Stimulated activated naive CD4-positive, alpha-beta T cell (primary cell): ENCODE measurements at regions not wholly inside any gene's neighbourhood (a gene's known extent, or its start where the extent isn't known, plus 50 kb on each side); places are given as distances from the start of the nearest gene placed in this dataset.
"Not testable (repeated sequence)": the region's sequence is repeated elsewhere in the genome, so short reads cannot be mapped to it uniquely, and the experiment has no call there.

Experiments used
- DNase-seq, 6 experiments: peaks; one replicate each; lab custom pipeline; 2025; lab: John Stamatoyannopoulos, UW

GRCh38 chr15:66864871-66865281 lies 162.8 kb downstream of the SMAD6 start:
- DNase-seq = no peak

DNA sequence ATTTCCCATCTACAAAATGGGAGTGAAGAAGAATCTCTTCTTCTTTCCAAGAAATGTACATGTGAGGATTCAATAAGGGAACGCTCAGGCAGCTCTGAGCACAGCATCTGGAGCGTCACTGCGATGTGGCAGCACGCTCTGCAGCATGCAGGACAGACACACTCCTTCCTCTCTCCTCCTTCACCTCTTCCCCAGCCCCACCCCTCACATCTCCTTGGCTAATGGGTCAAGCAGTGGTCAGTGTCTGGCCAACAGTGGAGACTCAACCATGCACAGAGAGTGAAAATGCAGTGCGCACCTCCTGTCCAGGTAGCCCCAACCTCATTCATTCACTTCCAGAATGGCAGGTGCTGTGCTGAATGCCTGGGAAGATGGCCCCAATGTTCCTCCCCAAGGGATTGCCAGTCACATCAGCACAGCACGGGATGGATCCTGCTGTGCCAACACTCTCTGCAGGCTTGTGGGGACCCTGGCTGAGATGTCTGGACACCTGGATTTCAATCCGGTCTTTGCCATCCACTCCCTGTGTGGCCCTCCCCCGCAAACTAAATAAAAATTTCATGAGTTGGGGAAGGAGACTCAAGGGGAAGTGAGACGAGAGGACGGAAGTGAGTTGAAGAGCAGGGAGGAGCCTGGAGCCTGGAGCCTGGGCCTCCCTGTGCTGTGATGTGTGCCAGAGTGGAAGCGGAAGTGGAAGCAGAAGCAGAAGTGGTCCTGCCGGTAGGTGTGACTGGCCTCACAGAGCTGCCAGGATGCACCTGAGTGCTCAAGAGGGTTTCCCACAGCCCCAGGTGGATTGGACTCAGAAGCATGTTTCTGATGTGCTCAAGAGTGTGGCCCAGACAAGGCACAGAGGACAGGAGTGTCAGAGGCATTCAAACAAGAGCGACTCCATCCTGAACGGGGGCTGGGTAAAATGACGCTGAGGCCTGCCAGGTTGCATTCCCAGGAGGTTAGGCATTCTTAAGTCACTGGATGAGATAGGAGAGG lies 163.9 kb downstream of the SMAD6 start:
- no peak for DNase-seq

DNA sequence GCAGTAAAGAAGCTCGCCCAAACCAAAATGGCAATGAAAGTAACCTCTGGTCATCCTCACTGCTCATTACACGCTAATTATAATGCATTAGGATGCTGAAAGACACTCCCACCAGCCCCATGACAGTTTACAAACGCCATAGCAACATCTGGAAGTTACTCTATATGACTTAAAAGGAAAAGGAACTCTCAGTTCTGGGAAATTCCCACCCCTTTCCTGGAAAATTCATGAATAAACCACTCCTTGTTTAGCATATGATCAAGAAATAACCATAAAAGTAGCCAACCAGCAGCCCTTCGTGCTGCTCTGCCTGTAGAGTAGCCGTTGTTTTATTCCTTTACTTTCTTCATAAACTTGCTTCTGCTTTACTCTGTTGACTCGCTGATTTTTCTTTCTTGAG lies 164.6 kb downstream of the SMAD6 start:
- DNase-seq = no peak

GRCh38 chr15:66868918-66869317 lies 166.9 kb downstream of the SMAD6 start:
- no peak for DNase-seq

GRCh38 chr15:66870880-66871388 lies 168.9 kb downstream of the SMAD6 start:
- no peak for DNase-seq

GRCh38 chr15:66872405-66872804 lies 170.4 kb downstream of the SMAD6 start:
- no peak for DNase-seq

DNA sequence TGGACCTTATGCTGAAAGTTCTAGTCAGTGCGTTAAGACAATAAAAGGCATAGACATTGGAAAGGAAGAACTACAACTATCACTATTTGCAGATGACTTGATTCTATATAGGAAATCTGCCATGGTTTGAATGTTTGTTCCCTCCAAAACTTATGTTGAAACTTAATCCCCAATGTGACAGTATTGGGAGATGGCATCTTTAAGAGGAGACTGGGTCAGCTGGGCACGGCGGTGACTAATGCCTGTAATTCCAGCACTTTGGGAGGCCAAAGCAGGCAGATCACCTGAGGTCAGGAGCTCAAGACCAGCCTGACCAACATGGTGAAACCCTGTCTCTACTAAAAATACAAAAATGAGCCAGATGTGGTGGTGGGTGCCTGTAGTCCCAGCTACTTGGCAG lies 171.3 kb downstream of the SMAD6 start:
- not testable (repeated sequence) for DNase-seq

DNA sequence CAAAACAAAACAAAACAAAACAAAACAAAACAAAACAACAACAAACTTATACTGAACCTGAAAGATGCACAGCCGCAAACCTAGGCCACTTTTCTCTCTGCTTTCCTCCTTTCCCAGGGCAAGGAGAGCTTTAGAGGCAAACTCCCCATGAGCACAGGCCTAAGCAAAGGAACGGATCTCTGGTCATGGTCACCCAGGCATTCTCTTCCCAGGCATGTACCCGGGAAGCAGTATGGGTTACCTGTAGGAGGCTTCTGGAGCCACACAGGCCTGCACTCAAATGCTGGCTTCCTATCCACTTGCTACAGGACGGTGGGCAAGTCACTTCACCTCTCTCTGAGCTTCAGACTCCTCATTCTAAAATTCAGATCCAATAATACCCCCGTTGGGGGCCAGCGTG lies 171.8 kb downstream of the SMAD6 start:
- no peak for DNase-seq

DNA sequence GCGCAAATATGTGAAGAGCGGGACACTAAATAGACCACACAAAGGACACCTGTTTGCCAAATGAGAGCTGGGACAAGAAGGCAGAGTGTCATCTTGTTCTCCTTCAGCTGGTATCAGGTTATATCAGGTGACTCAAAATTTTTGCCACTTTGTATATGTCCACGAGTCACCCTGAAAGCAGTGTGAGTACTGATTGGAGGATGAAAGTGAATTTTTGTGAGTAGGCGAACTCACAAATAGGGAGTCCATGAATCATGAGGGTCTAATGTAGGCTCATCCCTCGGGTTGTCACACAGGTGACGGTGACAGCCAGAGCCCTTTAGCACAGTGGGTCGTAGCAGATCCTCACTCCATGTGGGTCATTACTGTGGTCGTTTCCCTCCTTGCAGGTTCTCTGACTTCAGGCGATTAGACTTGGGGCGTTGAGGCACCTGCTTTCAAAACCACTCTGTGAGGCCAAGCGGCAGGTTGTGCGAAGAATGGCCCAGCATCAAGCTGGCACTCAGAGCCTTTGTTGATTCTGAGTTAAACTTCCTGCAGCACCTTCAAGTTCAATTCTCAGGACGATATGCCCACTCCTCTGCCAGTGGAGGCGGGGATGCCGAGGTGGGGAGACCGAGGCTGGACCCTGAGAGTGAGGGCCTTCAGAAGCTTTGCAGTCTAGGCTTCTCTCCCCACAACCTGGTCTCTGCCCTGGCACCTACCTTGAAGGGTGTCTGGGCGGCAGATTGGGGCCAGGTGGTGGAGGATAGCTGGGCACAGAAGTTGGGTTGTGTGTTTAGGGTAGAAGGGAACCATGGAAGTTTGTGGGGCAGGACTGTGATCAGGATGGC lies 173.8 kb downstream of the SMAD6 start:
- DNase-seq = no peak

- no peak for DNase-seq
Measured at GRCh38 chr15:66876421-66876730, 174.3 kb downstream of the SMAD6 start.

DNA sequence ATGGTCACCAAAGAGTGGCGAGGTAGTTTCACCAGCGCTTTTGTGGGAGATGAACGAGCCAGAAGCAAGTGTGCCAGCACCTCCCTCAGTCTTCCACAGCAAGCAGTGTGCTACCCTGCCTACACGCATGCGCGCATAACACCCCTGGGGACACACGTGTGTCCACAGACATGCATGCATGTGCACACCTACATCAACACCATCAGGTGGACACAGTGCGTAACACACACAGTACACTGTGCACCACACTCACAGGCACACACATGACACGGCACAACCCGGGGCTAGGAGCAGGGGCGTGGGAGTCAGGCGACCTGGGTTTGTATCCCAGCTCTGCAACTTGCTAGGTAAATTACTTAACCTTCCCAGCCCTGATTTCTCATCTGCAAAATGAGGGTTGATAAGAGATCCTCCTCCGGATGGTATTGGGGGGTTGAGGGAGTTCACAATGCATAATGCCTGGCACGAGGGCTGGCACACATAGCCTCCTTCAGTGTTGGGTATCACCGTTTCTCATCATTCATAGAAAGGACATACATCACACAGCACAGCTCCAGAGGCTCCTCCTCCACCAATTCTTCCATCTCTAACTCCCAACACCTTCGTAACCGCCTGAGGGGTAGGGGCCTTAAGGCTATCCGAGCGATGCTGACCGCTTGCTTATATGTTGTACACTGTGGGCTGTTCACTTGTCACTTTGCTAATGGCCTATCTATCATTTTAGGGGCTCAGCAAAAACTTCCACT lies 174.9 kb downstream of the SMAD6 start:
- DNase-seq = no peak

DNA sequence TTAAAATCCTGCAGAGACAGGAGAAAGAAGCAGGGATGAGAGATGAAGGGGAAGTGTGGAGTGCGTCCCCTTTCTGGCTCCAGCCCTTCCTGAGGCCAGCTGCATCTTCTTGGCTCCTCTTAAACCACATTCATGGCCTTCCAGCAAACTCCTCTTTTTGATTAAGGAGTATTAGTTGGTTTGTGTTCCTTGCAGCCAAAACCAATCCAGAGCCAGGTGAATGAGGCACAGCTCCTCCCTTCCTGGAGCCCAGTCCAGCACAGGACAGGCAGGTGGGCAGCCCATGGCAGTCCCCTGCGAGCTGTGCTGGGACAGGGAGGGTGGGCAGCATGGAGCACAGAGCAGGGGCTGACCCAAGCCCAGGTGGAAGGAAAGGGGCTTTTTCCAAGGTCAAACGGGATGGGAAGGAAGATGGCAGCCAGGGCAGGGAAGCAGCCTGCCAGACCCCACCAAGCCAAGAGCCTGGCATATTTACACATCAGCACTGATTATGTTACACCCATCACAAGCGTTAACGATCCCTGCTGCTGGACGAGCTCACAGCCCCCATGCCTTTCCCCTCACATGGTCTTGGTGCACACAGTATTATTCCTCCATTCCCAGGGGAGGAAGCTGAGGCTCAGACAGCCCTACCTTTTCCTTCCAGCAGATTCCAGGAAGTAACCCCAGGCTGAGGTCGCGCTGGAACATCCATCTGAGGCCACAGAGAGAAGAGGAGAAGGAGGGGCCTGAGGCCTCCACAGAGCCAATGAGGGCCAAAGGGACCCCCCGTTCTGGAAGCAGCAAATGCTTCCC lies 175.6 kb downstream of the SMAD6 start:
- no peak for DNase-seq

DNA sequence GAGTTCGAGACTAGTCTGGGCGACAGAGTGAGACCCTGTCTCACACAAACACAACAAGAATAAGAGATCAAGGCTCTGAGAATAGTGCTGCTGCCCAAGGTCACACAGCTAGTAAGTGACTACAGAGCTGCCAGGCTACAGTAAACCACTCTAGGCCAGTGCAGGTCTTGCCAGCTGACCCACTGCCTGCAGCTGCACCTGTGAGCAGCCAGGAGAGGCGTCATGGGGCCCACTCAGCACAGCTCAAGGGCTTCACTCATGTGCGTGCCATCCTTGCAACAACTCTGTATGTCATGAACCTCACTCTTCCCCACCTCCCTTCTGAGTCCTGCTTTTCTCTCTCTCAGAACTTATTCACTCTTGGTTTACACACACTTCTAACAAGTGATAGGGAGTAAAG lies 176.7 kb downstream of the SMAD6 start:
- no peak for DNase-seq

DNA sequence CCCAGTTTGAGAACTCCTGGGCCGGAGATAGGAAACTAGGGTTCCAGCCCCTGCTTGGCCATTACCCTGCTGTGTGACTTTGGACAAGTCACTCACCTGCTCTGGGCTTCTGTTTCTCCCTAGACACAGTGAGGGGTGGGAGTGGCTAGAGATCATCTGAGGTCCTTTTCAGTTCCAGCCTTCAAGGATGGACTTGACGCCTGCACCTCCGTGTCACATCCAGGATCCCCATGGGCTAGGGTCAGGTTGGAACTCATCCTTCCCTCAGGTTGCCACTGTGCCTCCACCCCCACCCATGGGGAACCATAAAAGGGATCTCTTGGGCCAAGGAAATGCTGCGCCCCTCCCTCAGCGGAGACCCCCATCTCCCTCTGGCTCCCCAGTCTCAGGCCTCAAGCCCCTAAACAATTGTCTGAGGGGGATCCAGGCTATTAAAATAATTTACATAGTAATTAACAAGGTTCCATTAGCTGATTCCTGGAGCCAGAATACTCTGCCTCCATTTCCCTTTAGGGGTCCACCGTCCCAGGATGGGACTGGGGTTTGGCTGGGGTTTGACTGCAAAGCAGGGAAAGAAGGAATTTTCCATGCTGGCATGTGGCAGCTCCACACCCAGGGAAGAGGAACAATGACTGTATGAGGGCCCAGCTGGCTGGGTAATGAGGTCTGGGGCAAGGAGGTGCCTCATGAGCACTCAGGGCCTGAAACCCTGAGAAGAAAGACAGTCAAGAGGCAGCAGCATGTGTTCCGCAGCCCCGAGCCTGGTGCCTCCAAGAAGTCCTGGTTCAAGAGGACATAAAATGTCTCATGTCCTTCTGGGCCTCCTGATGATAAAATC lies 177.7 kb downstream of the SMAD6 start:
- DNase-seq = no peak

- no peak for DNase-seq
Measured at GRCh38 chr15:66880380-66881155, 178.5 kb downstream of the SMAD6 start.

- no peak for DNase-seq
Measured at GRCh38 chr15:66881173-66881905, 179.3 kb downstream of the SMAD6 start.

DNA sequence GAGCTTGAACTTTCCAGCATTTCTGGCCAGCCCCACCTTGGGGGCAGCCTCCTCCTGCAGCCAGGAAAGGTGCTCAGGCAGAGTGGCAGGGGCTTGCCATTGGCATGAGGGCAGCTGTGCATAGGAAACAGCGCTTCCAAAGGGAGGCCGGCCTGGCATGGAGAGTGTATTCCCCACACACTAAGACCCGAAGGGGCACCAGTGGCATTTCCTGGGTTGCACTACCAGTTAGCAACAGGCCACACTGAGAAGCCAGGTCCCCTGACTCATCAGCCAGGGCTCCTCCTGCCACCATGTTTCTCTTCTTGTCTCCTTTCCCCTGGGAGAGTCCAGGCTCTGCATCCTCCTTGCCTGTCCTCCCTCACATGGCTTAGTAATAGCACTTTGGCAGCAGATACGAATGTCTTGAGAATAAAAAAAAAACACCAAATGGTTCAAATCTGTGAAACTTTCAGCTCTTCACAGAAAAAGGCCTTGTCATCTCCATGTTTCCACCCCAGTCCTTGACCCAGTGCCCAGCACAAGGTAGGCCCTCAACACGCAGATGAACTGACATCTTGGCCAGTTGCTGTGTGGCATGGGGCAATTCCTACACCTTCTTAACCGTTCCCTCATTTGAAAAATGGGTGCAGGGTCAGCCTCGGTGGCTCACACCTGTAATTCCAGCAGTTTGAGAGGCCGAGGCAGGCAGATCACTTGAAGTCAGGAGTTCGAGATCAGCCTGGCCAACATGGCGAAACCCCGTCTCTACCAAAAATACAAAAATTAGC lies 180.4 kb downstream of the SMAD6 start:
- no peak for DNase-seq

GRCh38 chr15:66883284-66883911 lies 181.4 kb downstream of the SMAD6 start:
- no peak for DNase-seq
